ENCODE measurements at regions not wholly inside any gene's neighbourhood (a gene's known extent, or its start where the extent isn't known, plus 50 kb on each side); places are given as distances from the start of the nearest gene placed in this dataset.
A peak's percentile ranks its signal among the peaks of the same experiment; 100 is the strongest.

GRCh38 chr5:14011089-14012020, 66.9 kb upstream of the DNAH5 start:
- ATAC-seq (ENCODE audit: low read depth in 2 of 2) (peak; percentile 44 to 52), DNase-seq (peak in 2 of 3 donors; percentile 2 to 44)
- Histone ChIP-seq H3K4me1 (ENCODE audit: control insufficient read depth, insufficient read depth, low read length, poor library complexity, severe bottlenecking) (no peaks in the 10 kb centered on the region), H3K4me3 (ENCODE audit: low read depth, low read length) (no peak overlapping the region), H3K27me3 (ENCODE audit: control insufficient read depth, insufficient read depth, low read length) (peaks cover 6% of the 10 kb centered on the region), H3K9me3 (ENCODE audit: control insufficient read depth in 2 of 2, low read length in 2 of 2) (no peaks in the 10 kb centered on the region), H3K27ac (ENCODE audit: insufficient read depth, low read length, poor library complexity, severe bottlenecking) (no peak overlapping the region), H3K36me3 (ENCODE audit: control insufficient read depth, insufficient read depth, low read length) (no peaks in the 10 kb centered on the region)
- H3K4me1 Mint-ChIP-seq = peaks cover 0 to 10% (median 6%) of the 10 kb centered on the region in 4 donors
- H3K4me3 Mint-ChIP-seq = peak overlapping the region in 3 of 4 donors; percentile 77 to 80 (median 78)
- H3K27me3 Mint-ChIP-seq = peaks cover 43% of the 10 kb centered on the region
- H3K27ac Mint-ChIP-seq = peak overlapping the region in 2 of 3 donors; percentile 40 to 74
- peaks cover 0 to 2% (median 0%) of the 10 kb centered on the region in 7 donors for H3K9me3 Mint-ChIP-seq
- no peaks in the 10 kb centered on the region for H3K36me3 Mint-ChIP-seq

- H3K9me3 ChIP-seq (ENCODE audit: control insufficient read depth in 2 of 2, low read length in 2 of 2) = no peaks in the 10 kb centered on the region
- Mint-ChIP-seq H3K9me3 (peaks cover 0 to 2% (median 0%) of the 10 kb centered on the region in 7 donors), H3K36me3 (no peaks in the 10 kb centered on the region), H3K27me3 (peaks cover 33% of the 10 kb centered on the region), H3K4me3 (no peak overlapping the region), H3K4me1 (peaks cover 0 to 10% (median 6%) of the 10 kb centered on the region in 4 donors), H3K27ac (no peak overlapping the region)
- no peaks in the 10 kb centered on the region for H3K4me1 ChIP-seq (ENCODE audit: control insufficient read depth, insufficient read depth, low read length, poor library complexity, severe bottlenecking)
- no peak overlapping the region for H3K4me3 ChIP-seq (ENCODE audit: low read depth, low read length)
- peaks cover 6% of the 10 kb centered on the region for H3K27me3 ChIP-seq (ENCODE audit: control insufficient read depth, insufficient read depth, low read length)
- no peaks in the 10 kb centered on the region for H3K36me3 ChIP-seq (ENCODE audit: control insufficient read depth, insufficient read depth, low read length)
- ATAC-seq (ENCODE audit: low read depth in 2 of 2) (no peak), DNase-seq (no peak)
- H3K27ac ChIP-seq (ENCODE audit: insufficient read depth, low read length, poor library complexity, severe bottlenecking) = no peak overlapping the region
Measured at GRCh38 chr5:14009575-14009974, 65.1 kb upstream of the DNAH5 start.

GRCh38 chr5:14008819-14009311, 64.4 kb upstream of the DNAH5 start:
- H3K4me1 Mint-ChIP-seq = peaks cover 0 to 10% (median 6%) of the 10 kb centered on the region in 4 donors
- H3K27me3 Mint-ChIP-seq = peaks cover 30% of the 10 kb centered on the region
- no peaks in the 10 kb centered on the region for H3K9me3 ChIP-seq (ENCODE audit: control insufficient read depth in 2 of 2, low read length in 2 of 2)
- no peak overlapping the region for H3K27ac Mint-ChIP-seq
- no peak overlapping the region for H3K27ac ChIP-seq (ENCODE audit: insufficient read depth, low read length, poor library complexity, severe bottlenecking)
- H3K36me3 ChIP-seq (ENCODE audit: control insufficient read depth, insufficient read depth, low read length) = no peaks in the 10 kb centered on the region
- H3K4me1 ChIP-seq (ENCODE audit: control insufficient read depth, insufficient read depth, low read length, poor library complexity, severe bottlenecking) = no peaks in the 10 kb centered on the region
- peaks cover 6% of the 10 kb centered on the region for H3K27me3 ChIP-seq (ENCODE audit: control insufficient read depth, insufficient read depth, low read length)
- H3K4me3 ChIP-seq (ENCODE audit: low read depth, low read length) = no peak overlapping the region
- no peak for DNase-seq
- H3K9me3 Mint-ChIP-seq = peaks cover 0 to 2% (median 0%) of the 10 kb centered on the region in 7 donors
- no peak for ATAC-seq (ENCODE audit: low read depth in 2 of 2)
- H3K4me3 Mint-ChIP-seq = no peak overlapping the region
- no peaks in the 10 kb centered on the region for H3K36me3 Mint-ChIP-seq

GRCh38 chr5:14006823-14007520, 62.5 kb upstream of the DNAH5 start:
- H3K4me3 Mint-ChIP-seq = peak overlapping the region in 1 of 4 donors; percentile 82
- H3K36me3 Mint-ChIP-seq = no peaks in the 10 kb centered on the region
- peaks cover 0 to 2% (median 0%) of the 10 kb centered on the region in 7 donors for H3K9me3 Mint-ChIP-seq
- Histone ChIP-seq H3K4me1 (ENCODE audit: control insufficient read depth, insufficient read depth, low read length, poor library complexity, severe bottlenecking) (no peaks in the 10 kb centered on the region), H3K36me3 (ENCODE audit: control insufficient read depth, insufficient read depth, low read length) (no peaks in the 10 kb centered on the region), H3K4me3 (ENCODE audit: low read depth, low read length) (no peak overlapping the region), H3K27me3 (ENCODE audit: control insufficient read depth, insufficient read depth, low read length) (peaks cover 4% of the 10 kb centered on the region), H3K27ac (ENCODE audit: insufficient read depth, low read length, poor library complexity, severe bottlenecking) (no peak overlapping the region), H3K9me3 (ENCODE audit: control insufficient read depth in 2 of 2, low read length in 2 of 2) (no peaks in the 10 kb centered on the region)
- DNase-seq = no peak
- H3K27me3 Mint-ChIP-seq = peaks cover 20% of the 10 kb centered on the region
- H3K4me1 Mint-ChIP-seq = peaks cover 0 to 8% (median 5%) of the 10 kb centered on the region in 4 donors
- no peak for ATAC-seq (ENCODE audit: low read depth in 2 of 2)
- no peak overlapping the region for H3K27ac Mint-ChIP-seq

- H3K27me3 ChIP-seq (ENCODE audit: control insufficient read depth, insufficient read depth, low read length) = no peaks in the 10 kb centered on the region
- no peaks in the 10 kb centered on the region for H3K4me1 Mint-ChIP-seq
- H3K36me3 Mint-ChIP-seq = no peaks in the 10 kb centered on the region
- no peak overlapping the region for H3K4me3 Mint-ChIP-seq
- peaks cover 11% of the 10 kb centered on the region for H3K27me3 Mint-ChIP-seq
- H3K4me3 ChIP-seq (ENCODE audit: low read depth, low read length) = no peak overlapping the region
- DNase-seq (no peak), ATAC-seq (ENCODE audit: low read depth in 2 of 2) (no peak)
- no peaks in the 10 kb centered on the region for H3K4me1 ChIP-seq (ENCODE audit: control insufficient read depth, insufficient read depth, low read length, poor library complexity, severe bottlenecking)
- H3K9me3 Mint-ChIP-seq = peaks cover 0 to 2% (median 0%) of the 10 kb centered on the region in 7 donors
- H3K9me3 ChIP-seq (ENCODE audit: control insufficient read depth in 2 of 2, low read length in 2 of 2) = no peaks in the 10 kb centered on the region
- no peaks in the 10 kb centered on the region for H3K36me3 ChIP-seq (ENCODE audit: control insufficient read depth, insufficient read depth, low read length)
- H3K27ac ChIP-seq (ENCODE audit: insufficient read depth, low read length, poor library complexity, severe bottlenecking) = no peak overlapping the region
- H3K27ac Mint-ChIP-seq = no peak overlapping the region
Measured at GRCh38 chr5:14004598-14005394, 60.3 kb upstream of the DNAH5 start.

- Mint-ChIP-seq H3K27ac (no peak overlapping the region), H3K36me3 (no peaks in the 10 kb centered on the region), H3K4me1 (no peaks in the 10 kb centered on the region), H3K4me3 (no peak overlapping the region), H3K9me3 (peaks cover 0 to 3% (median 2%) of the 10 kb centered on the region in 7 donors), H3K27me3 (peaks cover 11% of the 10 kb centered on the region)
- Histone ChIP-seq H3K9me3 (ENCODE audit: control insufficient read depth in 2 of 2, low read length in 2 of 2) (no peaks in the 10 kb centered on the region), H3K4me1 (ENCODE audit: control insufficient read depth, insufficient read depth, low read length, poor library complexity, severe bottlenecking) (no peaks in the 10 kb centered on the region), H3K36me3 (ENCODE audit: control insufficient read depth, insufficient read depth, low read length) (no peaks in the 10 kb centered on the region), H3K4me3 (ENCODE audit: low read depth, low read length) (no peak overlapping the region), H3K27ac (ENCODE audit: insufficient read depth, low read length, poor library complexity, severe bottlenecking) (no peak overlapping the region), H3K27me3 (ENCODE audit: control insufficient read depth, insufficient read depth, low read length) (no peaks in the 10 kb centered on the region)
- ATAC-seq (ENCODE audit: low read depth in 2 of 2) (no peak), DNase-seq (no peak)
Measured at GRCh38 chr5:14003936-14004335, 59.4 kb upstream of the DNAH5 start.

GRCh38 chr5:14003513-14003912, 59.0 kb upstream of the DNAH5 start:
- H3K27me3 ChIP-seq (ENCODE audit: control insufficient read depth, insufficient read depth, low read length) = no peaks in the 10 kb centered on the region
- DNase-seq = no peak
- no peaks in the 10 kb centered on the region for H3K4me1 ChIP-seq (ENCODE audit: control insufficient read depth, insufficient read depth, low read length, poor library complexity, severe bottlenecking)
- Mint-ChIP-seq H3K27me3 (peaks cover 6% of the 10 kb centered on the region), H3K4me3 (no peak overlapping the region), H3K9me3 (peaks cover 0 to 3% (median 2%) of the 10 kb centered on the region in 7 donors), H3K36me3 (no peaks in the 10 kb centered on the region), H3K27ac (no peak overlapping the region), H3K4me1 (no peaks in the 10 kb centered on the region)
- H3K4me3 ChIP-seq (ENCODE audit: low read depth, low read length) = no peak overlapping the region
- ATAC-seq (ENCODE audit: low read depth in 2 of 2) = no peak
- H3K9me3 ChIP-seq (ENCODE audit: control insufficient read depth in 2 of 2, low read length in 2 of 2) = no peaks in the 10 kb centered on the region
- no peaks in the 10 kb centered on the region for H3K36me3 ChIP-seq (ENCODE audit: control insufficient read depth, insufficient read depth, low read length)
- H3K27ac ChIP-seq (ENCODE audit: insufficient read depth, low read length, poor library complexity, severe bottlenecking) = no peak overlapping the region
